H9 (cell line): ENCODE measurements at regions not wholly inside any gene's neighbourhood (a gene's known extent, or its start where the extent isn't known, plus 50 kb on each side); places are given as distances from the start of the nearest gene placed in this dataset.

Experiments used
- DNase-seq: peaks from one replicate; pipeline ENCODE4 v3.0.0-alpha.2; 2017
- H2AFZ ChIP-seq: one replicate; pipeline ENCODE4 v1.6.1; 2013; ENCODE audit warnings: mild to moderate bottlenecking, low read length, control low read depth, moderate library complexity
- H2AK5ac ChIP-seq: 2 replicates; pipeline ENCODE4 v1.6.1; 2013; ENCODE audit warnings: low read length, control low read depth, mixed read lengths; ENCODE audit not compliant: insufficient read length
- H2BK120ac ChIP-seq: one replicate; pipeline ENCODE4 v1.6.1; 2013; ENCODE audit warnings: low read depth, mild to moderate bottlenecking, low read length, control low read depth, inconsistent platforms; ENCODE audit not compliant: poor library complexity, severe bottlenecking
- H2BK12ac ChIP-seq: 2 replicates; pipeline ENCODE4 v1.6.1; 2013; ENCODE audit warnings: low read length, control low read depth, mixed read lengths, low read depth; ENCODE audit not compliant: insufficient read length
- H2BK15ac ChIP-seq: 2 replicates; pipeline ENCODE4 v1.6.1; 2013; ENCODE audit warnings: low read depth, low read length, control low read depth
- H2BK20ac ChIP-seq: one replicate; pipeline ENCODE4 v1.6.1; 2013; ENCODE audit warnings: low read depth, mild to moderate bottlenecking, low read length, control low read depth, inconsistent platforms; ENCODE audit not compliant: poor library complexity, severe bottlenecking
- H2BK5ac ChIP-seq: 2 replicates; pipeline ENCODE4 v1.6.1; 2013; ENCODE audit warnings: low read length, control low read depth, mixed read lengths; ENCODE audit not compliant: insufficient read length
- H3K14ac ChIP-seq: 2 replicates; pipeline ENCODE4 v1.6.1; 2013; ENCODE audit warnings: low read length, control low read depth; ENCODE audit not compliant: insufficient read depth
- H3K18ac ChIP-seq: 2 replicates; pipeline ENCODE4 v1.6.1; 2013; ENCODE audit warnings: low read depth, mild to moderate bottlenecking, mixed read lengths, low read length, control low read depth; ENCODE audit not compliant: insufficient read length
- H3K23ac ChIP-seq: 2 replicates; pipeline ENCODE4 v1.6.1; 2013; ENCODE audit warnings: low read length, control low read depth, mixed read lengths, low read depth; ENCODE audit not compliant: insufficient read length
- H3K23me2 ChIP-seq: 2 replicates; pipeline ENCODE4 v1.6.1; 2013; ENCODE audit warnings: low read depth, mild to moderate bottlenecking, mixed read lengths, low read length, control low read depth; ENCODE audit not compliant: insufficient read length, poor library complexity, severe bottlenecking
- H3K27ac ChIP-seq: 2 replicates; pipeline ENCODE4 v1.5.1; 2013; ENCODE audit warnings: low read length, control low read depth, mixed read lengths, low read depth; ENCODE audit not compliant: insufficient read length
- H3K27me3 ChIP-seq: 2 replicates; pipeline ENCODE4 v1.6.1; 2013; ENCODE audit warnings: low read length, control low read depth, inconsistent platforms; ENCODE audit not compliant: insufficient read depth
- H3K4ac ChIP-seq: 2 replicates; pipeline ENCODE4 v1.6.1; 2013; ENCODE audit warnings: low read depth, mild to moderate bottlenecking, control low read depth, inconsistent platforms, low read length, moderate library complexity
- H3K4me1 ChIP-seq: 2 replicates; pipeline ENCODE4 v1.6.1; 2013; ENCODE audit warnings: low read length, control low read depth, inconsistent platforms; ENCODE audit not compliant: insufficient read depth
- H3K4me2 ChIP-seq: 2 replicates; pipeline ENCODE4 v1.6.1; 2013; ENCODE audit warnings: low read length, control low read depth, mixed read lengths; ENCODE audit not compliant: insufficient read length, insufficient read depth
- H3K56ac ChIP-seq: 2 replicates; pipeline ENCODE4 v1.6.1; 2013; ENCODE audit warnings: low read depth, mild to moderate bottlenecking, mixed read lengths, low read length, control low read depth; ENCODE audit not compliant: insufficient read length
- H3K79me1 ChIP-seq: 2 replicates; pipeline ENCODE4 v1.6.1; 2013; ENCODE audit warnings: low read depth, mild to moderate bottlenecking, moderate library complexity, low read length, control low read depth, inconsistent platforms; ENCODE audit not compliant: insufficient read depth, poor library complexity, severe bottlenecking
- H3K79me2 ChIP-seq: 2 replicates; pipeline ENCODE4 v1.6.1; 2013; ENCODE audit warnings: low read length, control low read depth, inconsistent platforms; ENCODE audit not compliant: insufficient read depth
- H3K9ac ChIP-seq: 2 replicates; pipeline ENCODE4 v1.6.1; 2013; ENCODE audit warnings: low read length, control low read depth, mixed read lengths; ENCODE audit not compliant: insufficient read length; ENCODE audit errors: extremely low read depth
- H3K9me3 ChIP-seq: one replicate; pipeline ENCODE4 v1.6.1; 2013; ENCODE audit warnings: low read depth, low read length, inconsistent platforms; ENCODE audit not compliant: control insufficient read depth
- H3T11ph ChIP-seq: one replicate; pipeline ENCODE4 v1.6.1; 2013; ENCODE audit warnings: mild to moderate bottlenecking, low read length, control low read depth, inconsistent platforms
- H4K20me1 ChIP-seq: one replicate; pipeline ENCODE4 v1.6.1; 2013; ENCODE audit not compliant: control insufficient read depth, insufficient read length, insufficient read depth
- H4K5ac ChIP-seq: 2 replicates; pipeline ENCODE4 v1.6.1; 2013; ENCODE audit warnings: low read depth, mild to moderate bottlenecking, mixed read lengths, low read length, control low read depth; ENCODE audit not compliant: insufficient read length
- H4K8ac ChIP-seq: replicated peaks from 2 replicates; pipeline ENCODE4 v1.6.1; 2013; ENCODE audit warnings: low read length, control low read depth, mixed read lengths, low read depth; ENCODE audit not compliant: insufficient read length
- H4K91ac ChIP-seq: 2 replicates; pipeline ENCODE4 v1.6.1; 2013; ENCODE audit warnings: low read depth, mild to moderate bottlenecking, moderate library complexity, mixed read lengths, low read length, control low read depth; ENCODE audit not compliant: insufficient read length
- H3K27ac Mint-ChIP-seq, 3 experiments: 2 replicates in 2 of 3; 3 replicates in 1 of 3; pipeline ENCODE4 v1.8.0; 2020 to 2021; ENCODE audit warnings: mixed read lengths in 3 of 3, mild to moderate bottlenecking in 1 of 3, moderate library complexity in 1 of 3
- H3K27me3 Mint-ChIP-seq: 2 replicates; pipeline ENCODE4 v1.8.0; 2021; ENCODE audit warnings: low read depth, mild to moderate bottlenecking, moderate library complexity, mixed read lengths
- H3K36me3 Mint-ChIP-seq, 3 experiments: 2 replicates in 2 of 3; 3 replicates in 1 of 3; pipeline ENCODE4 v1.8.0; 2020 to 2021; ENCODE audit warnings: low read depth in 3 of 3, mixed read lengths in 3 of 3; ENCODE audit not compliant: insufficient read depth in 1 of 3
- H3K4me1 Mint-ChIP-seq, 2 experiments: 2 replicates each; pipeline ENCODE4 v1.8.0; 2020; ENCODE audit warnings: mixed read lengths in 2 of 2
- H3K4me3 Mint-ChIP-seq, 2 experiments: 2 replicates in 1 of 2; 3 replicates in 1 of 2; pipeline ENCODE4 v1.8.0; 2020 to 2021; ENCODE audit warnings: mild to moderate bottlenecking in 2 of 2, mixed read lengths in 2 of 2, moderate library complexity in 1 of 2
- H3K9me3 Mint-ChIP-seq, 2 experiments: 2 replicates in 1 of 2; 3 replicates in 1 of 2; pipeline ENCODE4 v1.8.0; 2020; ENCODE audit warnings: mild to moderate bottlenecking in 2 of 2, mixed read lengths in 2 of 2, moderate library complexity in 1 of 2
- WGBS: extraction: QIAGEN DNeasy Blood & Tissue Kit; methylation state at CpG from one replicate; pipeline ENCODE4 v1.1.7; 2013; ENCODE audit warnings: missing lambda C conversion rate, low lambda C conversion rate, mixed read lengths; ENCODE audit not compliant: insufficient read length; ENCODE audit errors: extremely low coverage; 5-methylcytosine and 5-hydroxymethylcytosine counted together
- TF ChIP-seq, protein P1 (sequence below): fragments of 200-600 bp; sonication (generic); conservative IDR thresholded peaks from 3 replicates; pipeline ENCODE4 v1.8.0; 2021; ENCODE audit warnings: antibody characterized with exemption, mild to moderate bottlenecking

DNA sequence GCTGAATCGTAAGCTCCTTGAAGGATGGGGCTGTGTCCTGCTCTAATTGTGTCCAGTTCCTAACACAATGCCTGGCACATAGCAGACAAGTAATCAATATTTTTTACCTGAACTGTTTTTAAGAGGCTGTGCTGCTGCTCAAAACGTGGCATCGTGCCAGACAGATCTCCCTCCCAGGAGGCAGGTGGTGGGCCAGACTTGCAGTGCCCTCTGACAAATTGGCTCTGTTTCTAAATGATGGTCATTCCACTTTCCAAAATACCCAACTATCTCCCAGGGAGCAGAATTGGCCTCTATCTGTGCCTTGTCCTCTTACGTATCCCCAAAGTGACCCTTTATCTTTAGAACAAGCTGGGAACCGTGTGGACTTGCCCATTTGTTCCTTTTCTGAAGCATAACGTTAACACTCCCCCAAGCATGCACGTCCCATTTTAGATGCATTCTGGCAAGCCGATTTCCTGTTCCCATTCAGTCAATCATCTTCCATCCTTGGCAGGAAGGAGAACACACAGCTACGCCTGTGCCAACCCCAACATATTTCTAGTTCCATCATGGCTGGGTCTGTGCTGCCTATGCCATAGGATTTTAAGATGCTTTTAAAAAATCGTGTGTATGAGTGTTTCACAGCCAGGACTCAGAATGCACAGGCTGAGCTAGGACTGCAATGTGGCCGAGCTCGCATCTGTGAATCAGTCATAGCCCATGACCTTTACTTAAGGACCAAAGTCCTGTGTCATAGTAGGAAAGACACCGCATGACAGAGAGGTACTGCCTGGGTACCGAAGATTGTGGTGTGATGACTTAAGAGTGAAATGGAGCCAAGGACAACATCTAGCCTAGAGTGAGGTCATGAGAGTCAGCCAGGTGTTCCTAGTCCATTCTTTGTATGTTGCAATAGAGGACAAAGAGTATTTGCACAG lies 408.6 kb downstream of the PRDM2 start:
- H2BK20ac ChIP-seq, result no peak overlapping the region
- H3K4me1 ChIP-seq, result no peaks in the 10 kb centered on the region
- H3K27me3 ChIP-seq, result no peaks in the 10 kb centered on the region
- H4K20me1 ChIP-seq, result no peaks in the 10 kb centered on the region
- H3K9me3 ChIP-seq, result no peaks in the 10 kb centered on the region
- TF ChIP-seq, protein P1, sequence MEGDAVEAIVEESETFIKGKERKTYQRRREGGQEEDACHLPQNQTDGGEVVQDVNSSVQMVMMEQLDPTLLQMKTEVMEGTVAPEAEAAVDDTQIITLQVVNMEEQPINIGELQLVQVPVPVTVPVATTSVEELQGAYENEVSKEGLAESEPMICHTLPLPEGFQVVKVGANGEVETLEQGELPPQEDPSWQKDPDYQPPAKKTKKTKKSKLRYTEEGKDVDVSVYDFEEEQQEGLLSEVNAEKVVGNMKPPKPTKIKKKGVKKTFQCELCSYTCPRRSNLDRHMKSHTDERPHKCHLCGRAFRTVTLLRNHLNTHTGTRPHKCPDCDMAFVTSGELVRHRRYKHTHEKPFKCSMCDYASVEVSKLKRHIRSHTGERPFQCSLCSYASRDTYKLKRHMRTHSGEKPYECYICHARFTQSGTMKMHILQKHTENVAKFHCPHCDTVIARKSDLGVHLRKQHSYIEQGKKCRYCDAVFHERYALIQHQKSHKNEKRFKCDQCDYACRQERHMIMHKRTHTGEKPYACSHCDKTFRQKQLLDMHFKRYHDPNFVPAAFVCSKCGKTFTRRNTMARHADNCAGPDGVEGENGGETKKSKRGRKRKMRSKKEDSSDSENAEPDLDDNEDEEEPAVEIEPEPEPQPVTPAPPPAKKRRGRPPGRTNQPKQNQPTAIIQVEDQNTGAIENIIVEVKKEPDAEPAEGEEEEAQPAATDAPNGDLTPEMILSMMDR, result no peak
- H3K4ac ChIP-seq, result no peak overlapping the region
- H3K23me2 ChIP-seq, result no peaks in the 10 kb centered on the region
- DNase-seq, result peak; percentile 4
- H3K23ac ChIP-seq, result no peak overlapping the region
- no peak overlapping the region for H3K9ac ChIP-seq
- no peak overlapping the region for H3T11ph ChIP-seq
- H3K56ac ChIP-seq, result no peak overlapping the region
- peaks cover 2 to 4% of the 10 kb centered on the region in 2 experiments; a peak in 3 of 4 replicates for H3K4me1 Mint-ChIP-seq
- H3K27me3 Mint-ChIP-seq, result peaks cover 5% of the 10 kb centered on the region
- H4K8ac ChIP-seq, result no peak overlapping the region
- H3K18ac ChIP-seq, result no peak overlapping the region
- H2BK5ac ChIP-seq, result no peak overlapping the region
- H4K91ac ChIP-seq, result no peak overlapping the region
- no peak overlapping the region for H3K27ac ChIP-seq
- no peak overlapping the region for H4K5ac ChIP-seq
- no peak overlapping the region for H2AFZ ChIP-seq
- H2BK15ac ChIP-seq, result no peak overlapping the region
- no peak overlapping the region for H2BK120ac ChIP-seq
- H2AK5ac ChIP-seq, result no peak overlapping the region
- no peaks in the 10 kb centered on the region; a peak in 1 of 7 replicates for H3K36me3 Mint-ChIP-seq
- no peak overlapping the region for H3K4me2 ChIP-seq
- no peaks in the 10 kb centered on the region for H3K9me3 Mint-ChIP-seq
- no peak overlapping the region for H3K27ac Mint-ChIP-seq
- H3K79me2 ChIP-seq, result no peaks in the 10 kb centered on the region
- H3K14ac ChIP-seq, result no peak overlapping the region
- no peaks in the 10 kb centered on the region for H3K79me1 ChIP-seq
- WGBS, result no CpG with 5 or more reads among the region's 14 CpGs
- H3K4me3 Mint-ChIP-seq, result no peak overlapping the region
- H2BK12ac ChIP-seq, result no peak overlapping the region
